ENCODE measurements at regions not wholly inside any gene's neighbourhood (a gene's known extent, or its start where the extent isn't known, plus 50 kb on each side); places are given as distances from the start of the nearest gene placed in this dataset.

- H3K9ac ChIP-seq (ENCODE audit: control insufficient read depth, extremely low read depth, insufficient read depth, low read length) = no peak overlapping the region
- H3K9me1 ChIP-seq (ENCODE audit: control insufficient read depth, extremely low read depth, insufficient read depth, low read length) = no peaks in the 10 kb centered on the region
- FAIRE-seq (no peak), DNase-seq (ENCODE audit: low read depth, low spot score) (no peak)
- no peaks in the 10 kb centered on the region for H3K27me3 ChIP-seq (ENCODE audit: control insufficient read depth, extremely low read depth, insufficient read depth, low read length)
- H3K36me3 ChIP-seq (ENCODE audit: control insufficient read depth in 2 of 2, extremely low read depth in 1 of 2, insufficient read depth in 2 of 2, low read length in 2 of 2) = no peaks in the 10 kb centered on the region
- dilution Hi-C loops (cut with MboI; ENCODE audit: extremely low pct_ligation_motif_present, low sequenced_read_pairs) = no loop called here
- no peaks in the 10 kb centered on the region for H3K9me3 ChIP-seq (ENCODE audit: control insufficient read depth, low read depth, low read length)
- no peak overlapping the region for H2AFZ ChIP-seq (ENCODE audit: control insufficient read depth, low read length)
- no peaks in the 10 kb centered on the region for H4K20me1 ChIP-seq (ENCODE audit: control insufficient read depth, extremely low read depth, insufficient read depth, low read length)
- H3K79me2 ChIP-seq (ENCODE audit: control insufficient read depth, insufficient read depth, low read length) = no peaks in the 10 kb centered on the region
- TF ChIP-seq CTCF (optimal IDR thresholded peaks at IDR 0.05 in 1 of 3, IDR thresholded peaks at IDR 0.05 in 1 of 3, conservative IDR thresholded peaks at IDR 0.05 in 1 of 3; ENCODE audit: extremely low read depth in 1 of 3, insufficient read depth in 2 of 3, low read length in 3 of 3) (peak in 1 of 3 experiments; percentile 17), EZH2 (IDR thresholded peaks at IDR 0.05; ENCODE audit: low read length) (no peak)
- no peak overlapping the region for H3K27ac ChIP-seq (ENCODE audit: control insufficient read depth, insufficient read depth, low read length)
- H3K4me3 ChIP-seq (ENCODE audit: control insufficient read depth in 2 of 3, extremely low read depth in 1 of 3, insufficient read depth in 2 of 3, low read depth in 1 of 3, low read length in 3 of 3) = no peak overlapping the region
- no peaks in the 10 kb centered on the region for H3K4me1 ChIP-seq (ENCODE audit: control insufficient read depth, extremely low read depth, insufficient read depth, low read length)
- H3K4me2 ChIP-seq (ENCODE audit: control insufficient read depth, extremely low read depth, insufficient read depth, low read depth, low read length) = no peak overlapping the region
These were observed 76.3 kb downstream of the KRTAP19-8 start for GRCh38 chr21:30962013-30962412.

GRCh38 chr21:30958741-30959140 lies 77.4 kb upstream of the KRTAP11-1 start:
- no peak overlapping the region for H2AFZ ChIP-seq (ENCODE audit: control insufficient read depth, low read length)
- H3K9me3 ChIP-seq (ENCODE audit: control insufficient read depth, low read depth, low read length) = no peaks in the 10 kb centered on the region
- FAIRE-seq (no peak), DNase-seq (ENCODE audit: low read depth, low spot score) (no peak)
- no peaks in the 10 kb centered on the region for H4K20me1 ChIP-seq (ENCODE audit: control insufficient read depth, extremely low read depth, insufficient read depth, low read length)
- no peaks in the 10 kb centered on the region for H3K9me1 ChIP-seq (ENCODE audit: control insufficient read depth, extremely low read depth, insufficient read depth, low read length)
- TF ChIP-seq CTCF (optimal IDR thresholded peaks at IDR 0.05 in 1 of 3, IDR thresholded peaks at IDR 0.05 in 1 of 3, conservative IDR thresholded peaks at IDR 0.05 in 1 of 3; ENCODE audit: extremely low read depth in 1 of 3, insufficient read depth in 2 of 3, low read length in 3 of 3) (no peak), EZH2 (IDR thresholded peaks at IDR 0.05; ENCODE audit: low read length) (no peak)
- H3K9ac ChIP-seq (ENCODE audit: control insufficient read depth, extremely low read depth, insufficient read depth, low read length) = no peak overlapping the region
- no peaks in the 10 kb centered on the region for H3K4me1 ChIP-seq (ENCODE audit: control insufficient read depth, extremely low read depth, insufficient read depth, low read length)
- H3K27ac ChIP-seq (ENCODE audit: control insufficient read depth, insufficient read depth, low read length) = no peak overlapping the region
- no peak overlapping the region for H3K4me2 ChIP-seq (ENCODE audit: control insufficient read depth, extremely low read depth, insufficient read depth, low read depth, low read length)
- dilution Hi-C loops (cut with MboI; ENCODE audit: extremely low pct_ligation_motif_present, low sequenced_read_pairs) = no loop called here
- H3K4me3 ChIP-seq (ENCODE audit: control insufficient read depth in 2 of 3, extremely low read depth in 1 of 3, insufficient read depth in 2 of 3, low read depth in 1 of 3, low read length in 3 of 3) = no peak overlapping the region
- no peaks in the 10 kb centered on the region for H3K79me2 ChIP-seq (ENCODE audit: control insufficient read depth, insufficient read depth, low read length)
- no peaks in the 10 kb centered on the region for H3K36me3 ChIP-seq (ENCODE audit: control insufficient read depth in 2 of 2, extremely low read depth in 1 of 2, insufficient read depth in 2 of 2, low read length in 2 of 2)
- H3K27me3 ChIP-seq (ENCODE audit: control insufficient read depth, extremely low read depth, insufficient read depth, low read length) = no peaks in the 10 kb centered on the region
